Gastroesophageal sphincter (tissue), 4 donors: ENCODE measurements at regions not wholly inside any gene's neighbourhood (a gene's known extent, or its start where the extent isn't known, plus 50 kb on each side); places are given as distances from the start of the nearest gene placed in this dataset.
"Not testable (repeated sequence)": the region's sequence is repeated elsewhere in the genome, so short reads cannot be mapped to it uniquely, and the experiment has no call there.

Experiments used
- ATAC-seq: fragments of 150-250 bp; one replicate; pipeline ENCODE4 v1.9.1; 2016; ENCODE audit warnings: mild to moderate bottlenecking, moderate library complexity
- H3K27ac ChIP-seq, 4 donors: fragments of 200-600 bp; sonication (generic) in 3 of 4; 1 replicate in 3 of 4; 2 replicates in 1 of 4; pipeline ENCODE4 v1.5.1; 2016 to 2019
- H3K27me3 ChIP-seq: fragments of 200-600 bp; sonication (generic); one replicate; pipeline ENCODE4 v1.5.1; 2019
- H3K36me3 ChIP-seq, 2 donors: fragments of 200-600 bp; sonication (generic); one replicate each; pipeline ENCODE4 v1.5.1; 2019; ENCODE audit warnings: control low read depth in 1 of 2
- H3K4me1 ChIP-seq, 3 donors: fragments of 200-600 bp; sonication (generic); 1 replicate in 2 of 3; 2 replicates in 1 of 3; pipeline ENCODE4 v1.5.1; 2016 to 2019; ENCODE audit warnings: control low read depth in 2 of 3
- H3K4me3 ChIP-seq, 2 donors: fragments of 200-600 bp; sonication (generic); one replicate each; pipeline ENCODE4 v1.5.1; 2019; ENCODE audit warnings: mild to moderate bottlenecking in 1 of 2, moderate library complexity in 1 of 2
- H3K9me3 ChIP-seq, 3 donors: fragments of 200-600 bp; sonication (generic); one replicate each; pipeline ENCODE4 v1.5.1; 2017 to 2019; ENCODE audit warnings: control low read depth in 2 of 3
- EP300 ChIP-seq: sonication (generic); formaldehyde crosslinking; IDR thresholded peaks from one replicate; pipeline ENCODE4 v1.6.1; 2017; ENCODE audit warnings: antibody characterized with exemption, mild to moderate bottlenecking
- POLR2A ChIP-seq, 2 donors: fragments of 450-650 bp; IDR thresholded peaks; one replicate each; pipeline ENCODE4 v1.6.1; 2017; ENCODE audit warnings: antibody characterized with exemption in 2 of 2, mild to moderate bottlenecking in 2 of 2, moderate library complexity in 1 of 2
- POLR2AphosphoS5 ChIP-seq: sonication (generic); formaldehyde crosslinking; IDR thresholded peaks from one replicate; pipeline ENCODE4 v1.6.1; 2017; ENCODE audit warnings: antibody characterized with exemption
- whole genome bisulfite sequencing, 2 donors: methylation state at CpG; one replicate each; pipeline ENCODE4 v1.1.5; 2018; ENCODE audit warnings: low coverage in 1 of 2; 5-methylcytosine and 5-hydroxymethylcytosine counted together
- TF ChIP-seq, protein P1 (sequence below), 4 experiments: fragments of 200-600 bp in 2 of 4; fragments of 450-650 bp in 2 of 4; sonication (generic) in 1 of 4; IDR thresholded peaks; one replicate each; pipeline ENCODE4 v1.5.1; 2017 to 2019; ENCODE audit warnings: antibody characterized with exemption in 4 of 4, mild to moderate bottlenecking in 2 of 4, moderate library complexity in 2 of 4

- ATAC-seq = no peak
- TF ChIP-seq POLR2AphosphoS5 (no peak), EP300 (no peak), POLR2A (IDR thresholded peaks at IDR 0.05) (no peak)
- TF ChIP-seq, protein P1, sequence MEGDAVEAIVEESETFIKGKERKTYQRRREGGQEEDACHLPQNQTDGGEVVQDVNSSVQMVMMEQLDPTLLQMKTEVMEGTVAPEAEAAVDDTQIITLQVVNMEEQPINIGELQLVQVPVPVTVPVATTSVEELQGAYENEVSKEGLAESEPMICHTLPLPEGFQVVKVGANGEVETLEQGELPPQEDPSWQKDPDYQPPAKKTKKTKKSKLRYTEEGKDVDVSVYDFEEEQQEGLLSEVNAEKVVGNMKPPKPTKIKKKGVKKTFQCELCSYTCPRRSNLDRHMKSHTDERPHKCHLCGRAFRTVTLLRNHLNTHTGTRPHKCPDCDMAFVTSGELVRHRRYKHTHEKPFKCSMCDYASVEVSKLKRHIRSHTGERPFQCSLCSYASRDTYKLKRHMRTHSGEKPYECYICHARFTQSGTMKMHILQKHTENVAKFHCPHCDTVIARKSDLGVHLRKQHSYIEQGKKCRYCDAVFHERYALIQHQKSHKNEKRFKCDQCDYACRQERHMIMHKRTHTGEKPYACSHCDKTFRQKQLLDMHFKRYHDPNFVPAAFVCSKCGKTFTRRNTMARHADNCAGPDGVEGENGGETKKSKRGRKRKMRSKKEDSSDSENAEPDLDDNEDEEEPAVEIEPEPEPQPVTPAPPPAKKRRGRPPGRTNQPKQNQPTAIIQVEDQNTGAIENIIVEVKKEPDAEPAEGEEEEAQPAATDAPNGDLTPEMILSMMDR (IDR thresholded peaks at IDR 0.05) = no peak
- Histone ChIP-seq H3K4me3 (no peak overlapping the region), H3K27ac (no peak overlapping the region), H3K36me3 (no peaks in the 10 kb centered on the region), H3K4me1 (no peaks in the 10 kb centered on the region), H3K9me3 (no peaks in the 10 kb centered on the region), H3K27me3 (no peaks in the 10 kb centered on the region)
- 38 to 70% methylated on average over 1 to 2 of the region's 2 CpGs for WGBS, 2 donors
These were observed 616.4 kb downstream of the CDH8 start for GRCh38 chr16:61419791-61420190.

GRCh38 chr16:61418802-61419201, 617.4 kb downstream of the CDH8 start:
- not testable (repeated sequence) for H3K27me3 ChIP-seq, H3K4me3 ChIP-seq, ATAC-seq, H3K27ac ChIP-seq, H3K9me3 ChIP-seq, H3K4me1 ChIP-seq, H3K36me3 ChIP-seq

GRCh38 chr16:61415126-61415525, 621.1 kb downstream of the CDH8 start:
- no peaks in the 10 kb centered on the region for H3K9me3 ChIP-seq
- H3K4me1 ChIP-seq = no peaks in the 10 kb centered on the region
- TF ChIP-seq, protein P1 (IDR thresholded peaks at IDR 0.05) = no peak
- no peak for TF ChIP-seq POLR2A (IDR thresholded peaks at IDR 0.05)
- no peak for TF ChIP-seq EP300
- ATAC-seq = no peak
- H3K27ac ChIP-seq = no peak overlapping the region
- H3K36me3 ChIP-seq = no peaks in the 10 kb centered on the region
- 52 to 71% methylated on average over 3 of the region's 3 CpGs for WGBS, 2 donors
- no peaks in the 10 kb centered on the region for H3K27me3 ChIP-seq
- H3K4me3 ChIP-seq = no peak overlapping the region

GRCh38 chr16:61413021-61413420, 623.2 kb downstream of the CDH8 start:
- no peak overlapping the region for H3K27ac ChIP-seq
- H3K4me3 ChIP-seq = no peak overlapping the region
- 34 to 68% methylated on average over 4 to 5 of the region's 5 CpGs for WGBS, 2 donors
- H3K27me3 ChIP-seq = no peaks in the 10 kb centered on the region
- H3K36me3 ChIP-seq = no peaks in the 10 kb centered on the region
- H3K9me3 ChIP-seq = no peaks in the 10 kb centered on the region
- ATAC-seq = no peak
- no peaks in the 10 kb centered on the region for H3K4me1 ChIP-seq
- TF ChIP-seq EP300 = no peak
- TF ChIP-seq, protein P1 (IDR thresholded peaks at IDR 0.05) = no peak
- no peak for TF ChIP-seq POLR2AphosphoS5

DNA sequence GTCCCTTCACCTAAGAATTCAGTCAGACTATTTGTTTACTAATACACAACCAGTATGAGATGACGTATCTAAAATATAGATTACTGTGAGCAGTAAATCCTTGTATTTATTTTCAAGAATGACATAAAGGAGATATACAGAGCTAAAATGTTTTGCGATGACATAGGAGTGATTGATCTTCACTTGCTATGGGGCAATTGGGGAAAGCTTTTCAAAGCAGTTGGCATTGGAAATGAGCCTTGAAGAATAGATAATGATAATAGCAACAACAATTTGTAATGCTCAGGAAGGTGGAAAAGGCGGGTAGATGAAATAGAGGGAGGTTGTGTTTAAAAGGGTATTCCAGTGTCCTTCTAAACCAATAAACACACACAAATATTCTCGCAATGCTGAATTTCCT, 623.7 kb downstream of the CDH8 start:
- no peaks in the 10 kb centered on the region for H3K9me3 ChIP-seq
- no peak overlapping the region for H3K27ac ChIP-seq
- no peaks in the 10 kb centered on the region for H3K4me1 ChIP-seq
- H3K36me3 ChIP-seq = no peaks in the 10 kb centered on the region
- H3K27me3 ChIP-seq = no peaks in the 10 kb centered on the region
- WGBS, 2 donors = 79 to 80% methylated on average over 3 to 4 of the region's 4 CpGs
- ATAC-seq = no peak
- TF ChIP-seq, protein P1 (IDR thresholded peaks at IDR 0.05) = no peak
- TF ChIP-seq POLR2AphosphoS5 (no peak), POLR2A (IDR thresholded peaks at IDR 0.05) (no peak), EP300 (no peak)
- H3K4me3 ChIP-seq = no peak overlapping the region

DNA sequence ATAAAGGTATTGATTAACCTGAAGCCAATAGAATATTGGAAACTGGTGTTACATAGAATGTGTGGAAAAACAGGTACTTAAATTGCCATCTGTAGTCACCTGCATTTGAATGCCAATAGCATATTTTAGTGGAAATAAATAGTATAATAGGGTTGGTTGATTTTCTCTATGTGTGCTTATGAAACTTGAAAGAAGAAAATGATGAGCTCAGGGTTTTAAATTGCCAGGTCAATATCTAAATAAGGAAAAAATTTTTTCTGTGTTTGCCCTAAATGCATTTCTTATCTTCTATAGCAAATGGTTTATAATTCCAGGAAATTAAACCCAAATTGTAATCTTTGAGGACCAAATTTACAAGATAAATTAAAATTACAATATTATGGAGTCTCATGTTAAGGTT, 626.6 kb downstream of the CDH8 start:
- no peak for TF ChIP-seq EP300
- Histone ChIP-seq H3K27me3 (no peaks in the 10 kb centered on the region), H3K36me3 (no peaks in the 10 kb centered on the region), H3K27ac (no peak overlapping the region), H3K9me3 (no peaks in the 10 kb centered on the region), H3K4me3 (no peak overlapping the region), H3K4me1 (no peaks in the 10 kb centered on the region)
- ATAC-seq = no peak
